Endothelial cell of umbilical vein (primary cell): ENCODE measurements at regions not wholly inside any gene's neighbourhood (a gene's known extent, or its start where the extent isn't known, plus 50 kb on each side); places are given as distances from the start of the nearest gene placed in this dataset.

Source experiments
- BruUV-seq: library from RNA; stranded (reverse); fragments of 400-500 nt; replicated peaks from 2 replicates; lab custom pipeline; 2021; lab: Mats Ljungman, UMichigan
- CTCF ChIA-PET: fragments of 300-600, 350-600 bp; sonication (Branson Sonifier 250); formaldehyde crosslinking; loops from one replicate; lab custom pipeline; 2021; ENCODE audit warnings: antibody characterized with exemption, inconsistent platforms; lab: Charles Lee
- POLR2A ChIA-PET: fragments of 300-600, 350-600 bp; sonication (Branson Sonifier 250); formaldehyde crosslinking; loops from one replicate; lab custom pipeline; 2021; ENCODE audit warnings: antibody characterized with exemption, inconsistent platforms; lab: Charles Lee
- DNase-seq: peaks from one replicate; pipeline ENCODE4 v3.0.0-alpha.2; 2011; ENCODE audit warnings: low read depth, low spot score
- FAIRE-seq: peaks from 2 replicates; lab custom pipeline; 2011; peaks lifted over from hg19 to GRCh38; lab: Jason Lieb, UNC
- H2AFZ ChIP-seq: 2 replicates; pipeline ENCODE4 v1.6.0; 2012; ENCODE audit warnings: low read depth, low read length, control low read depth, inconsistent platforms
- H3K27ac ChIP-seq: 2 replicates; pipeline ENCODE4 v1.5.1; 2011; ENCODE audit warnings: low read depth, mild to moderate bottlenecking, control low read depth, low read length, moderate library complexity; ENCODE audit not compliant: insufficient read depth
- H3K27me3 ChIP-seq, 2 experiments: 2 replicates each; pipeline versions ENCODE4 v1.6.0 to v1.6.1; 2011; ENCODE audit warnings: low read length in 2 of 2, mixed read lengths in 1 of 2; ENCODE audit not compliant: control insufficient read depth in 2 of 2, insufficient read depth in 2 of 2
- H3K36me3 ChIP-seq, 2 experiments: 2 replicates in 1 of 2; 3 replicates in 1 of 2; pipeline ENCODE4 v1.5.1; 2011; ENCODE audit warnings: low read length in 2 of 2, mild to moderate bottlenecking in 1 of 2, moderate library complexity in 1 of 2; ENCODE audit not compliant: control insufficient read depth in 2 of 2, insufficient read depth in 2 of 2; ENCODE audit errors: extremely low read depth in 1 of 2
- H3K4me1 ChIP-seq: 3 replicates; pipeline ENCODE4 v1.5.1; 2011; ENCODE audit warnings: mild to moderate bottlenecking, low read length; ENCODE audit not compliant: control insufficient read depth, insufficient read depth; ENCODE audit errors: extremely low read depth
- H3K4me2 ChIP-seq: 2 replicates; pipeline ENCODE4 v1.6.1; 2011; ENCODE audit warnings: low read length, control low read depth, mixed read lengths; ENCODE audit not compliant: insufficient read depth
- H3K4me3 ChIP-seq, 3 experiments: fragments of 200-600 bp in 1 of 3; sonication (generic), shearing (Covaris generic) in 1 of 3; replicated peaks in 1 of 3; 2 replicates each; pipeline ENCODE4 v1.5.1; 2011 to 2016; ENCODE audit warnings: control low read depth in 3 of 3, low read length in 3 of 3, mild to moderate bottlenecking in 2 of 3, inconsistent platforms in 1 of 3, low read depth in 1 of 3, moderate library complexity in 1 of 3; ENCODE audit not compliant: insufficient read depth in 1 of 3
- H3K79me2 ChIP-seq: 2 replicates; pipeline ENCODE4 v1.6.0; 2012; ENCODE audit warnings: low read length, inconsistent platforms; ENCODE audit not compliant: control insufficient read depth, insufficient read depth
- H3K9ac ChIP-seq: replicated peaks from 2 replicates; pipeline ENCODE3; 2011; ENCODE audit warnings: low read length, control low read depth; ENCODE audit not compliant: insufficient read depth; ENCODE audit errors: extremely low read depth
- H3K9me1 ChIP-seq: replicated peaks from 3 replicates; pipeline ENCODE4 v1.6.0; 2011; ENCODE audit warnings: mild to moderate bottlenecking, low read length; ENCODE audit not compliant: control insufficient read depth, insufficient read depth; ENCODE audit errors: extremely low read depth
- H3K9me3 ChIP-seq: replicated peaks from 2 replicates; pipeline ENCODE4 v1.5.1; 2012; ENCODE audit warnings: low read length, inconsistent platforms; ENCODE audit not compliant: control insufficient read depth, insufficient read depth
- H4K20me1 ChIP-seq: replicated peaks from 2 replicates; pipeline ENCODE3; 2011; ENCODE audit warnings: mild to moderate bottlenecking, low read length; ENCODE audit not compliant: control insufficient read depth, insufficient read depth; ENCODE audit errors: extremely low read depth
- CTCF ChIP-seq, 2 donors: IDR thresholded peaks; 1 replicate in 1 of 2; 2 replicates in 1 of 2; pipeline ENCODE4 v1.5.1; 2011; ENCODE audit warnings: low read length in 2 of 2, mild to moderate bottlenecking in 2 of 2, moderate library complexity in 2 of 2, control low read depth in 1 of 2, inconsistent platforms in 1 of 2, low read depth in 1 of 2; ENCODE audit not compliant: insufficient read depth in 1 of 2; ENCODE audit errors: extremely low read depth in 1 of 2
- EZH2 ChIP-seq: IDR thresholded peaks from 2 replicates; pipeline ENCODE4 v1.6.1; 2012; ENCODE audit warnings: borderline replicate concordance, low read depth, mild to moderate bottlenecking, moderate library complexity, low read length, inconsistent platforms; ENCODE audit not compliant: severe bottlenecking
- FOS ChIP-seq: IDR thresholded peaks from 2 replicates; pipeline ENCODE4 v1.6.1; 2011; ENCODE audit warnings: mild to moderate bottlenecking, low read length, moderate library complexity, borderline replicate concordance; ENCODE audit not compliant: insufficient read depth
- GATA2 ChIP-seq: IDR thresholded peaks from 2 replicates; pipeline ENCODE4 v1.7.0; 2011; ENCODE audit warnings: low read depth, mild to moderate bottlenecking, moderate library complexity, mixed read lengths, low read length; ENCODE audit not compliant: insufficient read length, insufficient read depth
- JUN ChIP-seq: IDR thresholded peaks from 2 replicates; pipeline ENCODE4 v1.6.1; 2011; ENCODE audit warnings: borderline replicate concordance, low read depth; ENCODE audit not compliant: insufficient read length, insufficient read depth
- MAX ChIP-seq: IDR thresholded peaks from 2 replicates; pipeline ENCODE4 v1.6.1; 2011; ENCODE audit not compliant: insufficient read depth, insufficient read length
- MYC ChIP-seq: IDR thresholded peaks from one replicate; pipeline ENCODE4 v1.6.1; 2011; ENCODE audit warnings: mild to moderate bottlenecking, low read depth, low read length
- POLR2A ChIP-seq: IDR thresholded peaks from 2 replicates; pipeline ENCODE4 v1.6.1; 2012; ENCODE audit warnings: low read depth, mild to moderate bottlenecking, control low read depth, low read length
- POLR2AphosphoS5 ChIP-seq: IDR thresholded peaks from 2 replicates; pipeline ENCODE4 v1.6.1; 2012; ENCODE audit warnings: low read depth, mild to moderate bottlenecking, control low read depth, low read length, moderate library complexity; ENCODE audit not compliant: insufficient read depth
- dilution Hi-C: fragments of 300-500 bp; cut with MboI; formaldehyde crosslinking; loops from one replicate; pipeline ENCODE4 v1.15.0; 2019; ENCODE audit warnings: low sequenced_read_pairs; ENCODE audit not compliant: extremely low pct_ligation_motif_present
- intact Hi-C: fragments of 100-400 bp; cut with micrococcal nuclease; formaldehyde crosslinking; loops from one replicate; pipeline ENCODE4 v1.10.0; 2022

GRCh38 chr6:56854086-56854485, 100.8 kb upstream of the BEND6 start:
- Histone ChIP-seq H2AFZ (no peak overlapping the region), H3K4me1 (peaks cover 29% of the 10 kb centered on the region), H3K9ac (no peak overlapping the region), H3K4me2 (no peak overlapping the region), H3K36me3 (no peaks in the 10 kb centered on the region), H3K9me1 (no peaks in the 10 kb centered on the region), H3K9me3 (no peaks in the 10 kb centered on the region), H3K27ac (no peak overlapping the region), H4K20me1 (no peaks in the 10 kb centered on the region), H3K27me3 (no peaks in the 10 kb centered on the region), H3K79me2 (peaks cover 23% of the 10 kb centered on the region), H3K4me3 (no peak overlapping the region)
- dilution Hi-C loops (no loop called here), intact Hi-C loops (loop anchor here (5.0 to 10.0 kb wide), 2 partner anchors 101 to 202 kb away; partner anchors contain the start of gene BEND6)
- DNase-seq (no peak), FAIRE-seq (no peak)
- ChIA-PET CTCF (interaction anchor here (4.5 kb wide), 1 partner anchor 49 kb away, joined by 64 read pairs; no protein-coding TSS in a partner anchor), POLR2A (no interaction called here)
- TF ChIP-seq CTCF (IDR thresholded peaks at IDR 0.05; ENCODE audit: extremely low read depth in 1 of 2, insufficient read depth in 1 of 2, low read depth in 1 of 2, low read length in 2 of 2) (no peak), FOS (no peak), MAX (no peak), JUN (no peak), EZH2 (no peak), POLR2AphosphoS5 (no peak), POLR2A (no peak), MYC (no peak), GATA2 (no peak)
- no TSS peak for BruUV-seq
